ENCODE measurements at regions not wholly inside any gene's neighbourhood (a gene's known extent, or its start where the extent isn't known, plus 50 kb on each side); places are given as distances from the start of the nearest gene placed in this dataset.

- Histone ChIP-seq H3K27ac (ENCODE audit: low read depth, low read length) (no peak overlapping the region), H3K27me3 (ENCODE audit: control insufficient read depth, low read length) (no peaks in the 10 kb centered on the region; the same call in 1 of the 2 replicates), H3K4me1 (ENCODE audit: control insufficient read depth, low read length) (no peaks in the 10 kb centered on the region), H3K9me2 (replicated peaks; ENCODE audit: control insufficient read depth, low read length) (no peaks in the 10 kb centered on the region), H3K36me3 (ENCODE audit: control insufficient read depth, low read length) (no peaks in the 10 kb centered on the region), H3K79me2 (ENCODE audit: control insufficient read depth, low read length) (no peaks in the 10 kb centered on the region), H3F3A (ENCODE audit: control insufficient read depth, insufficient read depth) (no peaks in the 10 kb centered on the region), H3K4me2 (ENCODE audit: low read length) (no peak overlapping the region), H3K9me3 (ENCODE audit: control insufficient read depth, insufficient read depth, low read length) (no peaks in the 10 kb centered on the region), H4K20me1 (ENCODE audit: control insufficient read depth, insufficient read depth, low read depth, low read length) (no peaks in the 10 kb centered on the region), H3K4me3 (ENCODE audit: low read length) (no peak overlapping the region)
- TF ChIP-seq CTCF (IDR thresholded peaks at IDR 0.05; ENCODE audit: low read depth, low read length, poor library complexity, severe bottlenecking) (no peak), EZH2phosphoT487 (IDR thresholded peaks at IDR 0.05; ENCODE audit: borderline replicate concordance, low read length) (no peak)
These were observed 401.2 kb upstream of the SULF2 start for GRCh38 chr20:48186447-48186846.

DNA sequence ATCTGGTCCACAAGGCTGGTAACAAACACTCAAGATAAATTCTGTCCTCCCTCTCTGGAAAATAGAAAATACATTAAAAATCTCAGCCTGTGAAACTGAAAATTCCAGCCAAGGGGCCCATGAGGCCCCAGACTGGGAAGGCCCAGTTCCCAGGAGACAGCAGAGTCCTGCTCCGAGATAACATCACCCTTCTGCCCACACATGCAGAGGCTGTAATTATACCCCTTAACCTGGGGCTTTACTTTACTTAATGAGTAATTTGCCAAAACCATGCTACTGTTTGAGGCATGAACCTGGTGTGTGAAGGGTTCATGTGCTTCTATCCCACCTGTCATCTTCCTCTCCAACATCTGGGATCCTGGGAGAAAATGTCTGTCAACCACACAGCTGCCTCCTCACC lies 398.9 kb upstream of the SULF2 start:
- Histone ChIP-seq H3K27me3 (ENCODE audit: control insufficient read depth, low read length) (no peaks in the 10 kb centered on the region; the same call in 1 of the 2 replicates), H3K36me3 (ENCODE audit: control insufficient read depth, low read length) (no peaks in the 10 kb centered on the region), H3K4me3 (ENCODE audit: low read length) (no peak overlapping the region), H3K4me1 (ENCODE audit: control insufficient read depth, low read length) (no peaks in the 10 kb centered on the region), H3K9me2 (replicated peaks; ENCODE audit: control insufficient read depth, low read length) (no peaks in the 10 kb centered on the region), H4K20me1 (ENCODE audit: control insufficient read depth, insufficient read depth, low read depth, low read length) (no peaks in the 10 kb centered on the region), H3K4me2 (ENCODE audit: low read length) (no peak overlapping the region), H3K27ac (ENCODE audit: low read depth, low read length) (no peak overlapping the region), H3F3A (ENCODE audit: control insufficient read depth, insufficient read depth) (no peaks in the 10 kb centered on the region), H3K9me3 (ENCODE audit: control insufficient read depth, insufficient read depth, low read length) (no peaks in the 10 kb centered on the region), H3K79me2 (ENCODE audit: control insufficient read depth, low read length) (peaks cover 3% of the 10 kb centered on the region; the same call in 1 of the 2 replicates)
- TF ChIP-seq CTCF (IDR thresholded peaks at IDR 0.05; ENCODE audit: low read depth, low read length, poor library complexity, severe bottlenecking) (no peak), EZH2phosphoT487 (IDR thresholded peaks at IDR 0.05; ENCODE audit: borderline replicate concordance, low read length) (no peak)

GRCh38 chr20:48181261-48181935 lies 396.1 kb upstream of the SULF2 start:
- Histone ChIP-seq H3K4me2 (ENCODE audit: low read length) (no peak overlapping the region), H3K9me2 (replicated peaks; ENCODE audit: control insufficient read depth, low read length) (no peaks in the 10 kb centered on the region), H3F3A (ENCODE audit: control insufficient read depth, insufficient read depth) (no peaks in the 10 kb centered on the region), H3K9me3 (ENCODE audit: control insufficient read depth, insufficient read depth, low read length) (no peaks in the 10 kb centered on the region), H3K27ac (ENCODE audit: low read depth, low read length) (no peak overlapping the region), H3K4me1 (ENCODE audit: control insufficient read depth, low read length) (no peaks in the 10 kb centered on the region), H3K4me3 (ENCODE audit: low read length) (no peak overlapping the region), H3K27me3 (ENCODE audit: control insufficient read depth, low read length) (peaks cover 1% of the 10 kb centered on the region; the same call in 1 of the 2 replicates), H3K36me3 (ENCODE audit: control insufficient read depth, low read length) (no peaks in the 10 kb centered on the region), H3K79me2 (ENCODE audit: control insufficient read depth, low read length) (peaks cover 3% of the 10 kb centered on the region; the same call in 1 of the 2 replicates), H4K20me1 (ENCODE audit: control insufficient read depth, insufficient read depth, low read depth, low read length) (no peaks in the 10 kb centered on the region)
- TF ChIP-seq CTCF (IDR thresholded peaks at IDR 0.05; ENCODE audit: low read depth, low read length, poor library complexity, severe bottlenecking) (no peak), EZH2phosphoT487 (IDR thresholded peaks at IDR 0.05; ENCODE audit: borderline replicate concordance, low read length) (no peak)
